IMR-90 (cell line): ENCODE measurements at regions not wholly inside any gene's neighbourhood (a gene's known extent, or its start where the extent isn't known, plus 50 kb on each side); places are given as distances from the start of the nearest gene placed in this dataset.

Experiments
- ATAC-seq: fragments of 200-7000 bp; cut with Tn5 transposase; 2 replicates; pipeline ENCODE4 v1.9.1; 2020; ENCODE audit warnings: low read depth, mild to moderate bottlenecking, moderate library complexity
- BruUV-seq: library from RNA; stranded (reverse); fragments of 400-500 nt; replicated peaks from 2 replicates; lab custom pipeline; 2021; lab: Mats Ljungman, UMichigan
- CTCF ChIA-PET: fragments of 300-600 bp; formaldehyde crosslinking; extraction: SDS; loops from one replicate; lab custom pipeline; 2021; ENCODE audit warnings: antibody characterized with exemption; lab: Yijun Ruan, JAX
- POLR2A ChIA-PET: fragments of 300-600 bp; sonication (Branson Sonifier 250); formaldehyde crosslinking; loops from one replicate; lab custom pipeline; 2022; ENCODE audit warnings: antibody characterized with exemption; ENCODE audit not compliant: unreplicated experiment; lab: Charles Lee
- DNase-seq: peaks from one replicate; pipeline ENCODE4 v3.0.0; 2013
- H2AFZ ChIP-seq: replicated peaks from 2 replicates; pipeline ENCODE3; 2013; ENCODE audit warnings: low read length, mild to moderate bottlenecking; ENCODE audit not compliant: poor library complexity
- H2AK5ac ChIP-seq: 2 replicates; pipeline ENCODE4 v1.6.1; 2013; ENCODE audit warnings: low read depth, low read length, inconsistent platforms
- H2AK9ac ChIP-seq: replicated peaks from 2 replicates; pipeline ENCODE3; 2013; ENCODE audit warnings: mild to moderate bottlenecking, low read depth, low read length, moderate library complexity; ENCODE audit not compliant: poor library complexity
- H2BK120ac ChIP-seq: 2 replicates; pipeline ENCODE4 v1.6.1; 2013; ENCODE audit warnings: low read depth, low read length, inconsistent platforms
- H2BK15ac ChIP-seq: 3 replicates; pipeline ENCODE4 v1.6.1; 2013; ENCODE audit warnings: low read depth, low read length, inconsistent platforms
- H2BK20ac ChIP-seq: 2 replicates; pipeline ENCODE4 v1.6.1; 2013; ENCODE audit warnings: low read depth, mild to moderate bottlenecking, inconsistent platforms, low read length, moderate library complexity
- H2BK5ac ChIP-seq: 2 replicates; pipeline ENCODE4 v1.6.1; 2013; ENCODE audit warnings: mild to moderate bottlenecking, low read depth, low read length, inconsistent platforms; ENCODE audit not compliant: poor library complexity, severe bottlenecking
- H3K14ac ChIP-seq: replicated peaks from 2 replicates; pipeline ENCODE4 v1.6.1; 2013; ENCODE audit warnings: low read depth, low read length, inconsistent platforms
- H3K18ac ChIP-seq: 2 replicates; pipeline ENCODE4 v1.6.1; 2013; ENCODE audit warnings: low read depth, low read length, control low read depth
- H3K23ac ChIP-seq: 2 replicates; pipeline ENCODE4 v1.6.1; 2013; ENCODE audit warnings: low read depth, low read length, inconsistent platforms
- H3K27ac ChIP-seq: 2 replicates; pipeline ENCODE4 v1.5.1; 2013; ENCODE audit warnings: mild to moderate bottlenecking, control low read depth, low read length; ENCODE audit not compliant: insufficient read depth
- H3K27me3 ChIP-seq: 2 replicates; pipeline ENCODE4 v1.6.1; 2013; ENCODE audit warnings: low read length; ENCODE audit not compliant: control insufficient read depth, insufficient read depth
- H3K36me3 ChIP-seq: 2 replicates; pipeline ENCODE4 v1.6.1; 2013; ENCODE audit warnings: low read length, mixed read lengths; ENCODE audit not compliant: control insufficient read depth, insufficient read depth
- H3K4ac ChIP-seq: 2 replicates; pipeline ENCODE4 v1.6.1; 2013; ENCODE audit warnings: low read depth, low read length, inconsistent platforms
- H3K4me1 ChIP-seq: 2 replicates; pipeline ENCODE4 v1.6.1; 2013; ENCODE audit warnings: low read length, mixed read lengths; ENCODE audit not compliant: control insufficient read depth, insufficient read depth
- H3K4me2 ChIP-seq: 2 replicates; pipeline ENCODE4 v1.6.1; 2013; ENCODE audit warnings: low read depth, mild to moderate bottlenecking, control low read depth, low read length, moderate library complexity
- H3K4me3 ChIP-seq: 2 replicates; pipeline ENCODE4 v1.5.1; 2013; ENCODE audit warnings: low read depth, mild to moderate bottlenecking, control low read depth, low read length, moderate library complexity; ENCODE audit not compliant: insufficient read depth
- H3K56ac ChIP-seq: 2 replicates; pipeline ENCODE4 v1.6.1; 2013; ENCODE audit warnings: low read length, inconsistent platforms; ENCODE audit not compliant: insufficient read depth; ENCODE audit errors: extremely low read depth
- H3K79me1 ChIP-seq, 2 experiments: 2 replicates each; pipeline ENCODE4 v1.6.1; 2013; ENCODE audit warnings: low read length in 2 of 2, inconsistent platforms in 1 of 2, low read depth in 1 of 2
- H3K9ac ChIP-seq: 2 replicates; pipeline ENCODE4 v1.6.1; 2013; ENCODE audit warnings: low read depth, low read length, control low read depth
- H3K9me1 ChIP-seq: 2 replicates; pipeline ENCODE4 v1.6.1; 2013; ENCODE audit warnings: low read length, inconsistent platforms; ENCODE audit not compliant: insufficient read depth
- H3K9me3 ChIP-seq: 2 replicates; pipeline ENCODE4 v1.6.1; 2013; ENCODE audit warnings: low read length; ENCODE audit not compliant: control insufficient read depth, insufficient read depth
- H4K20me1 ChIP-seq: 2 replicates; pipeline ENCODE4 v1.6.1; 2013; ENCODE audit warnings: low read length, inconsistent platforms; ENCODE audit not compliant: insufficient read depth
- H4K5ac ChIP-seq: 2 replicates; pipeline ENCODE4 v1.6.1; 2013; ENCODE audit warnings: mild to moderate bottlenecking, low read depth, low read length, control low read depth
- H4K8ac ChIP-seq, 2 experiments: 2 replicates each; pipeline ENCODE4 v1.6.1; 2013; ENCODE audit warnings: low read depth in 2 of 2, low read length in 2 of 2, control low read depth in 1 of 2, inconsistent platforms in 1 of 2
- H4K91ac ChIP-seq: 2 replicates; pipeline ENCODE4 v1.6.1; 2013; ENCODE audit warnings: low read depth, low read length, inconsistent platforms; ENCODE audit not compliant: insufficient read depth
- BHLHE40 ChIP-seq: fragments of 150-350 bp; IDR thresholded peaks from 2 replicates; pipeline ENCODE4 v1.6.1; 2016; ENCODE audit warnings: mild to moderate bottlenecking, low read depth, low read length
- CEBPB ChIP-seq: IDR thresholded peaks from 2 replicates; pipeline ENCODE4 v1.6.1; 2012; ENCODE audit warnings: low read depth, low read length, improper control_type of control experiment
- CHD1 ChIP-seq: IDR thresholded peaks from 2 replicates; pipeline ENCODE4 v1.6.1; 2012; ENCODE audit warnings: low read depth, low read length, improper control_type of control experiment
- ELK1 ChIP-seq: fragments of 150-350 bp; IDR thresholded peaks from 2 replicates; pipeline ENCODE4 v1.6.1; 2016; ENCODE audit warnings: low read depth, mild to moderate bottlenecking, low read length, moderate library complexity, borderline replicate concordance
- FOS ChIP-seq: fragments of 150-350 bp; IDR thresholded peaks from 2 replicates; pipeline ENCODE4 v1.6.1; 2016; ENCODE audit warnings: low read depth, low read length
- MAFK ChIP-seq: IDR thresholded peaks from 2 replicates; pipeline ENCODE4 v1.6.1; 2012; ENCODE audit warnings: low read depth, low read length, improper control_type of control experiment
- MAZ ChIP-seq: IDR thresholded peaks from 2 replicates; pipeline ENCODE4 v1.6.1; 2012; ENCODE audit warnings: low read depth, mild to moderate bottlenecking, low read length, improper control_type of control experiment, moderate library complexity, borderline replicate concordance
- MXI1 ChIP-seq: IDR thresholded peaks from 2 replicates; pipeline ENCODE4 v1.6.1; 2012; ENCODE audit warnings: low read depth, mild to moderate bottlenecking, low read length, moderate library complexity, borderline replicate concordance
- NFE2L2 ChIP-seq: fragments of 150-350 bp; IDR thresholded peaks from 2 replicates; pipeline ENCODE4 v1.6.1; 2016; ENCODE audit warnings: low read depth, mild to moderate bottlenecking, low read length
- POLR2A ChIP-seq: IDR thresholded peaks from 2 replicates; pipeline ENCODE4 v1.6.1; 2012; ENCODE audit warnings: mild to moderate bottlenecking, low read depth, low read length
- RAD21 ChIP-seq: IDR thresholded peaks from 2 replicates; pipeline ENCODE4 v1.6.1; 2012; ENCODE audit warnings: low read length, improper control_type of control experiment
- RCOR1 ChIP-seq: IDR thresholded peaks from 2 replicates; pipeline ENCODE4 v1.6.1; 2012; ENCODE audit warnings: mild to moderate bottlenecking, low read length, improper control_type of control experiment; ENCODE audit not compliant: insufficient replicate concordance
- RFX5 ChIP-seq: IDR thresholded peaks from 2 replicates; pipeline ENCODE4 v1.8.0; 2012; ENCODE audit warnings: low read depth, mild to moderate bottlenecking, low read length, moderate library complexity
- SMC3 ChIP-seq: fragments of 150-350 bp; IDR thresholded peaks from 2 replicates; pipeline ENCODE4 v1.6.1; 2016; ENCODE audit warnings: low read depth, mild to moderate bottlenecking, antibody characterized with exemption, low read length, moderate library complexity
- USF2 ChIP-seq: fragments of 150-350 bp; IDR thresholded peaks from 2 replicates; pipeline ENCODE4 v1.6.1; 2017; ENCODE audit warnings: mild to moderate bottlenecking, antibody characterized with exemption, low read length, low read depth
- WGBS, 2 experiments: methylation state at CpG; one replicate each; pipeline versions ENCODE4 v1.1.5 to v1.1.7; 2013; ENCODE audit warnings: missing lambda C conversion rate in 2 of 2; ENCODE audit not compliant: insufficient read length in 1 of 2; ENCODE audit errors: extremely low coverage in 2 of 2; 5-methylcytosine and 5-hydroxymethylcytosine counted together
- dilution Hi-C: fragments of 300-500 bp; cut with HindIII; formaldehyde crosslinking; loops from one replicate; pipeline ENCODE4 v1.14.3; 2018; ENCODE audit warnings: low sequenced_read_pairs; ENCODE audit not compliant: unreplicated experiment
- in situ Hi-C: fragments of 300-500 bp; cut with MboI; formaldehyde crosslinking; loops from 3 replicates; pipeline ENCODE4 v1.14.3; 2019; ENCODE audit warnings: low sequenced_read_pairs, inconsistent platforms, mixed read lengths
- intact Hi-C: fragments of 100-400 bp; cut with micrococcal nuclease; formaldehyde crosslinking; loops from 2 replicates; pipeline ENCODE4 v1.10.0; 2022
- TF ChIP-seq, protein P1 (sequence below): conservative IDR thresholded peaks from 2 replicates; pipeline ENCODE4 v1.5.1; 2012; ENCODE audit warnings: mild to moderate bottlenecking, low read depth, low read length, improper control_type of control experiment

DNA sequence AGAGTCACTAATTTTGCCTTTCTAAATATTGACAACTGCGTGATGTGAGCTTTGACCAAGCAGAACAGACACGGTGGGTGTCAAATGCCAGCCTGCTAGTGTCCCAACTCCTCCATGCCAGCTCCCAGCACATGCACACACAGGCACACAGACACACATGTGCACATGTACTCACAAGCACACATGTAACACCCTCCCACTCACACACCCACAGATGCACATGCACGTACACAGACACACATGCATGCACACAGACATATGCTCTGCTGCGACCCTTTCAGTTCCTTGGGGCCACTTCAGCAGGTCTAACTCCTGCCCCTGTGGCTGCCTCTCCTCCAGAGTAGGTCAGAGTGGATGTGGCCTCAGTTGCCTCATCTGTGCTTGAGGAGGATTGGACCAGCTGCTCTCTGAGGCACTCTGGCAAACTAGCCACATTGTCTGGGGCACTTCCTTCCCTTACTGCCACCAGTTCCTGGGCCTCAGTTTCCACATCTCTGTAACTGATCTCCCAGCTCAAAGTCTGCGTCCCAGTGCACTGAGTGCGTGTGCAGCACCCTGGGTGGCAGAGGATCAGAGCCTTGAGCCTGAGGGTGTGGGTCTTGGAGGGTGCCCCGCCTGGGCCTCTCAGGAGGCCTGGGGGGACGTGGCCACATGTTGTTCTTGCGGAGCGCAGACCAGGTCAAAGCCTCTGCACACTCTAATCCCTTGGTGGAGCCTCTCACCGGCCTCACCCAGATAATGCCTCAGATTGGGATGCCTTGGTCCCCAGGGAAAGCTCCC lies 55.0 kb upstream of the PRR23E start:
- Histone ChIP-seq H3K4me3 (no peak overlapping the region), H4K91ac (no peak overlapping the region), H2AK5ac (no peak overlapping the region), H2BK5ac (no peak overlapping the region), H3K18ac (no peak overlapping the region), H2BK120ac (no peak overlapping the region), H3K9ac (no peak overlapping the region), H3K4me1 (no peaks in the 10 kb centered on the region; the same call in 1 of the 2 replicates), H3K9me1 (no peaks in the 10 kb centered on the region), H2BK20ac (no peak overlapping the region), H3K4ac (no peak overlapping the region), H3K23ac (no peak overlapping the region), H3K27ac (no peak overlapping the region), H2BK15ac (no peak overlapping the region), H2AFZ (no peak overlapping the region), H3K14ac (no peak overlapping the region), H4K5ac (no peak overlapping the region), H3K27me3 (peaks cover 54% of the 10 kb centered on the region), H3K9me3 (no peaks in the 10 kb centered on the region), H3K36me3 (no peaks in the 10 kb centered on the region), H3K56ac (no peak overlapping the region), H3K79me1 (no peaks in the 10 kb centered on the region), H4K20me1 (no peaks in the 10 kb centered on the region), H2AK9ac (peak overlapping the region; percentile 55), H4K8ac (no peak overlapping the region), H3K4me2 (no peak overlapping the region)
- dilution Hi-C loops = no loop called here
- 60% methylated on average over 1 of the region's 11 CpGs; no CpG with 5 or more reads in 1 of the 2 experiments for whole genome bisulfite sequencing, 2 experiments
- intact Hi-C loops = no loop called here
- POLR2A ChIA-PET = no interaction called here
- ATAC-seq (no peak), DNase-seq (no peak)
- TF ChIP-seq RCOR1 (no peak), NFE2L2 (no peak), MAFK (no peak), POLR2A (no peak), FOS (no peak), USF2 (no peak), MAZ (no peak), ELK1 (no peak), MXI1 (no peak), CHD1 (no peak), SMC3 (no peak), CEBPB (no peak), RFX5 (no peak), BHLHE40 (no peak), RAD21 (no peak)
- TF ChIP-seq, protein P1, sequence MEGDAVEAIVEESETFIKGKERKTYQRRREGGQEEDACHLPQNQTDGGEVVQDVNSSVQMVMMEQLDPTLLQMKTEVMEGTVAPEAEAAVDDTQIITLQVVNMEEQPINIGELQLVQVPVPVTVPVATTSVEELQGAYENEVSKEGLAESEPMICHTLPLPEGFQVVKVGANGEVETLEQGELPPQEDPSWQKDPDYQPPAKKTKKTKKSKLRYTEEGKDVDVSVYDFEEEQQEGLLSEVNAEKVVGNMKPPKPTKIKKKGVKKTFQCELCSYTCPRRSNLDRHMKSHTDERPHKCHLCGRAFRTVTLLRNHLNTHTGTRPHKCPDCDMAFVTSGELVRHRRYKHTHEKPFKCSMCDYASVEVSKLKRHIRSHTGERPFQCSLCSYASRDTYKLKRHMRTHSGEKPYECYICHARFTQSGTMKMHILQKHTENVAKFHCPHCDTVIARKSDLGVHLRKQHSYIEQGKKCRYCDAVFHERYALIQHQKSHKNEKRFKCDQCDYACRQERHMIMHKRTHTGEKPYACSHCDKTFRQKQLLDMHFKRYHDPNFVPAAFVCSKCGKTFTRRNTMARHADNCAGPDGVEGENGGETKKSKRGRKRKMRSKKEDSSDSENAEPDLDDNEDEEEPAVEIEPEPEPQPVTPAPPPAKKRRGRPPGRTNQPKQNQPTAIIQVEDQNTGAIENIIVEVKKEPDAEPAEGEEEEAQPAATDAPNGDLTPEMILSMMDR = no peak
- in situ Hi-C loops = no loop called here
- BruUV-seq = no TSS peak
- CTCF ChIA-PET = no interaction called here
